H9 (cell line): ENCODE measurements at regions not wholly inside any gene's neighbourhood (a gene's known extent, or its start where the extent isn't known, plus 50 kb on each side); places are given as distances from the start of the nearest gene placed in this dataset.

Experiments
- DNase-seq: peaks from one replicate; pipeline ENCODE4 v3.0.0-alpha.2; 2017
- H2AFZ ChIP-seq: one replicate; pipeline ENCODE4 v1.6.1; 2013; ENCODE audit warnings: mild to moderate bottlenecking, low read length, control low read depth, moderate library complexity
- H2AK5ac ChIP-seq: 2 replicates; pipeline ENCODE4 v1.6.1; 2013; ENCODE audit warnings: low read length, control low read depth, mixed read lengths; ENCODE audit not compliant: insufficient read length
- H2BK120ac ChIP-seq: one replicate; pipeline ENCODE4 v1.6.1; 2013; ENCODE audit warnings: low read depth, mild to moderate bottlenecking, low read length, control low read depth, inconsistent platforms; ENCODE audit not compliant: poor library complexity, severe bottlenecking
- H2BK12ac ChIP-seq: 2 replicates; pipeline ENCODE4 v1.6.1; 2013; ENCODE audit warnings: low read length, control low read depth, mixed read lengths, low read depth; ENCODE audit not compliant: insufficient read length
- H2BK15ac ChIP-seq: 2 replicates; pipeline ENCODE4 v1.6.1; 2013; ENCODE audit warnings: low read depth, low read length, control low read depth
- H2BK20ac ChIP-seq: one replicate; pipeline ENCODE4 v1.6.1; 2013; ENCODE audit warnings: low read depth, mild to moderate bottlenecking, low read length, control low read depth, inconsistent platforms; ENCODE audit not compliant: poor library complexity, severe bottlenecking
- H2BK5ac ChIP-seq: 2 replicates; pipeline ENCODE4 v1.6.1; 2013; ENCODE audit warnings: low read length, control low read depth, mixed read lengths; ENCODE audit not compliant: insufficient read length
- H3K14ac ChIP-seq: 2 replicates; pipeline ENCODE4 v1.6.1; 2013; ENCODE audit warnings: low read length, control low read depth; ENCODE audit not compliant: insufficient read depth
- H3K18ac ChIP-seq: 2 replicates; pipeline ENCODE4 v1.6.1; 2013; ENCODE audit warnings: low read depth, mild to moderate bottlenecking, mixed read lengths, low read length, control low read depth; ENCODE audit not compliant: insufficient read length
- H3K23ac ChIP-seq: 2 replicates; pipeline ENCODE4 v1.6.1; 2013; ENCODE audit warnings: low read length, control low read depth, mixed read lengths, low read depth; ENCODE audit not compliant: insufficient read length
- H3K23me2 ChIP-seq: 2 replicates; pipeline ENCODE4 v1.6.1; 2013; ENCODE audit warnings: low read depth, mild to moderate bottlenecking, mixed read lengths, low read length, control low read depth; ENCODE audit not compliant: insufficient read length, poor library complexity, severe bottlenecking
- H3K27ac ChIP-seq: 2 replicates; pipeline ENCODE4 v1.5.1; 2013; ENCODE audit warnings: low read length, control low read depth, mixed read lengths, low read depth; ENCODE audit not compliant: insufficient read length
- H3K27me3 ChIP-seq: 2 replicates; pipeline ENCODE4 v1.6.1; 2013; ENCODE audit warnings: low read length, control low read depth, inconsistent platforms; ENCODE audit not compliant: insufficient read depth
- H3K4ac ChIP-seq: 2 replicates; pipeline ENCODE4 v1.6.1; 2013; ENCODE audit warnings: low read depth, mild to moderate bottlenecking, control low read depth, inconsistent platforms, low read length, moderate library complexity
- H3K4me1 ChIP-seq: 2 replicates; pipeline ENCODE4 v1.6.1; 2013; ENCODE audit warnings: low read length, control low read depth, inconsistent platforms; ENCODE audit not compliant: insufficient read depth
- H3K4me2 ChIP-seq: 2 replicates; pipeline ENCODE4 v1.6.1; 2013; ENCODE audit warnings: low read length, control low read depth, mixed read lengths; ENCODE audit not compliant: insufficient read length, insufficient read depth
- H3K56ac ChIP-seq: 2 replicates; pipeline ENCODE4 v1.6.1; 2013; ENCODE audit warnings: low read depth, mild to moderate bottlenecking, mixed read lengths, low read length, control low read depth; ENCODE audit not compliant: insufficient read length
- H3K79me1 ChIP-seq: 2 replicates; pipeline ENCODE4 v1.6.1; 2013; ENCODE audit warnings: low read depth, mild to moderate bottlenecking, moderate library complexity, low read length, control low read depth, inconsistent platforms; ENCODE audit not compliant: insufficient read depth, poor library complexity, severe bottlenecking
- H3K79me2 ChIP-seq: 2 replicates; pipeline ENCODE4 v1.6.1; 2013; ENCODE audit warnings: low read length, control low read depth, inconsistent platforms; ENCODE audit not compliant: insufficient read depth
- H3K9ac ChIP-seq: 2 replicates; pipeline ENCODE4 v1.6.1; 2013; ENCODE audit warnings: low read length, control low read depth, mixed read lengths; ENCODE audit not compliant: insufficient read length; ENCODE audit errors: extremely low read depth
- H3K9me3 ChIP-seq: one replicate; pipeline ENCODE4 v1.6.1; 2013; ENCODE audit warnings: low read depth, low read length, inconsistent platforms; ENCODE audit not compliant: control insufficient read depth
- H3T11ph ChIP-seq: one replicate; pipeline ENCODE4 v1.6.1; 2013; ENCODE audit warnings: mild to moderate bottlenecking, low read length, control low read depth, inconsistent platforms
- H4K20me1 ChIP-seq: one replicate; pipeline ENCODE4 v1.6.1; 2013; ENCODE audit not compliant: control insufficient read depth, insufficient read length, insufficient read depth
- H4K5ac ChIP-seq: 2 replicates; pipeline ENCODE4 v1.6.1; 2013; ENCODE audit warnings: low read depth, mild to moderate bottlenecking, mixed read lengths, low read length, control low read depth; ENCODE audit not compliant: insufficient read length
- H4K8ac ChIP-seq: replicated peaks from 2 replicates; pipeline ENCODE4 v1.6.1; 2013; ENCODE audit warnings: low read length, control low read depth, mixed read lengths, low read depth; ENCODE audit not compliant: insufficient read length
- H4K91ac ChIP-seq: 2 replicates; pipeline ENCODE4 v1.6.1; 2013; ENCODE audit warnings: low read depth, mild to moderate bottlenecking, moderate library complexity, mixed read lengths, low read length, control low read depth; ENCODE audit not compliant: insufficient read length
- H3K27ac Mint-ChIP-seq, 3 experiments: 2 replicates in 2 of 3; 3 replicates in 1 of 3; pipeline ENCODE4 v1.8.0; 2020 to 2021; ENCODE audit warnings: mixed read lengths in 3 of 3, mild to moderate bottlenecking in 1 of 3, moderate library complexity in 1 of 3
- H3K27me3 Mint-ChIP-seq: 2 replicates; pipeline ENCODE4 v1.8.0; 2021; ENCODE audit warnings: low read depth, mild to moderate bottlenecking, moderate library complexity, mixed read lengths
- H3K36me3 Mint-ChIP-seq, 3 experiments: 2 replicates in 2 of 3; 3 replicates in 1 of 3; pipeline ENCODE4 v1.8.0; 2020 to 2021; ENCODE audit warnings: low read depth in 3 of 3, mixed read lengths in 3 of 3; ENCODE audit not compliant: insufficient read depth in 1 of 3
- H3K4me1 Mint-ChIP-seq, 2 experiments: 2 replicates each; pipeline ENCODE4 v1.8.0; 2020; ENCODE audit warnings: mixed read lengths in 2 of 2
- H3K4me3 Mint-ChIP-seq, 2 experiments: 2 replicates in 1 of 2; 3 replicates in 1 of 2; pipeline ENCODE4 v1.8.0; 2020 to 2021; ENCODE audit warnings: mild to moderate bottlenecking in 2 of 2, mixed read lengths in 2 of 2, moderate library complexity in 1 of 2
- H3K9me3 Mint-ChIP-seq, 2 experiments: 2 replicates in 1 of 2; 3 replicates in 1 of 2; pipeline ENCODE4 v1.8.0; 2020; ENCODE audit warnings: mild to moderate bottlenecking in 2 of 2, mixed read lengths in 2 of 2, moderate library complexity in 1 of 2
- CTCF ChIP-seq: fragments of 200-600 bp; sonication (generic); conservative IDR thresholded peaks from 3 replicates; pipeline ENCODE4 v1.8.0; 2021; ENCODE audit warnings: antibody characterized with exemption, mild to moderate bottlenecking
- WGBS: extraction: QIAGEN DNeasy Blood & Tissue Kit; methylation state at CpG from one replicate; pipeline ENCODE4 v1.1.7; 2013; ENCODE audit warnings: missing lambda C conversion rate, low lambda C conversion rate, mixed read lengths; ENCODE audit not compliant: insufficient read length; ENCODE audit errors: extremely low coverage; 5-methylcytosine and 5-hydroxymethylcytosine counted together

DNA sequence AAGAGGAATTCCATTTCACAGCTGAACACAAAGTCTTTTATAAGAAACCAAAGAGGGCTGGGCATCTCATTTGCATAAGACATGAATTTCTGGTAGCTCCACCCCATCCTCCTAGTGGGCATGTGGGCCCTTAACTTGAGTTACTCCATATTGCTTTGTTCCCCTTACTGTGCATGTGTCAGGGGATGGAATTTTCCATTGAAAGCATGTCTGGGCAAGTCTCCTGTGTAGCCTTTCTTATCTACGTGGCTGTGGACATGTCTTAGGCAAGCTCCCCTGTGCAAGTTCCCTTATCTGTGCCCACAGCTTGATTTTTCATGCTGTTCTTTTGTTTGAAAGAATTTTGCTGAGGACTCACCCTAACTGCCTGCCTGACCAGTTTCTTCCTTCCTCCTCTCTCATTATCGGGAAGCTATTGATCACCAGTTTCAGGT, 123.5 kb upstream of the JADE1 start:
- Histone ChIP-seq H3K23me2 (no peaks in the 10 kb centered on the region), H2AK5ac (no peak overlapping the region), H4K8ac (no peak overlapping the region), H4K5ac (no peak overlapping the region), H3K14ac (no peak overlapping the region), H3K56ac (no peak overlapping the region), H3K4ac (no peak overlapping the region), H3K79me1 (no peaks in the 10 kb centered on the region), H2BK12ac (no peak overlapping the region), H3K27ac (peak overlapping the region; percentile 100), H3K9me3 (no peaks in the 10 kb centered on the region), H3K4me1 (peaks cover 7% of the 10 kb centered on the region; the same call in 1 of the 2 replicates), H3K23ac (no peak overlapping the region), H2BK5ac (no peak overlapping the region), H3K18ac (peak overlapping the region; percentile 54), H2BK15ac (no peak overlapping the region), H4K91ac (peak overlapping the region; percentile 76), H3K9ac (no peak overlapping the region), H2BK120ac (no peak overlapping the region), H3T11ph (no peak overlapping the region), H3K79me2 (no peaks in the 10 kb centered on the region), H4K20me1 (no peaks in the 10 kb centered on the region), H2BK20ac (no peak overlapping the region), H3K27me3 (no peaks in the 10 kb centered on the region), H2AFZ (no peak overlapping the region), H3K4me2 (no peak overlapping the region)
- no peak for TF ChIP-seq CTCF
- DNase-seq, result no peak
- Mint-ChIP-seq H3K36me3 (peaks cover 8 to 29% (median 13%) of the 10 kb centered on the region in 3 experiments; a peak in 6 of 7 replicates), H3K9me3 (peaks cover 11 to 18% of the 10 kb centered on the region in 2 experiments; a peak in 4 of 5 replicates), H3K4me1 (peaks cover 61 to 62% of the 10 kb centered on the region in 2 experiments), H3K4me3 (no peak overlapping the region), H3K27ac (peak overlapping the region in 2 of 3 experiments; percentile 17 to 92; a peak in 2 of 7 replicates), H3K27me3 (no peaks in the 10 kb centered on the region; the same call in 1 of the 2 replicates)
- WGBS, result no CpG with 5 or more reads among the region's 2 CpGs
